COLO668 (cell line): ENCODE measurements at regions not wholly inside any gene's neighbourhood (a gene's known extent, or its start where the extent isn't known, plus 50 kb on each side); places are given as distances from the start of the nearest gene placed in this dataset.

Source experiments
- DNase-seq: peaks from one replicate; lab custom pipeline; 2025; ENCODE audit not compliant: unreplicated experiment; lab: John Stamatoyannopoulos, UW

- DNase-seq, result no peak
Observed at GRCh38 chr15:94177112-94177511, 54.2 kb upstream of the MCTP2 start.

GRCh38 chr15:94175420-94175819, 55.9 kb upstream of the MCTP2 start:
- no peak for DNase-seq

GRCh38 chr15:94174399-94174802, 57.0 kb upstream of the MCTP2 start:
- no peak for DNase-seq

GRCh38 chr15:94168250-94168649, 63.1 kb upstream of the MCTP2 start:
- DNase-seq, result peak; percentile 4

- no peak for DNase-seq
Observed at GRCh38 chr15:94164971-94165370, 66.4 kb upstream of the MCTP2 start.

GRCh38 chr15:94164202-94164807, 67.1 kb upstream of the MCTP2 start:
- peak; percentile 54 for DNase-seq

DNA sequence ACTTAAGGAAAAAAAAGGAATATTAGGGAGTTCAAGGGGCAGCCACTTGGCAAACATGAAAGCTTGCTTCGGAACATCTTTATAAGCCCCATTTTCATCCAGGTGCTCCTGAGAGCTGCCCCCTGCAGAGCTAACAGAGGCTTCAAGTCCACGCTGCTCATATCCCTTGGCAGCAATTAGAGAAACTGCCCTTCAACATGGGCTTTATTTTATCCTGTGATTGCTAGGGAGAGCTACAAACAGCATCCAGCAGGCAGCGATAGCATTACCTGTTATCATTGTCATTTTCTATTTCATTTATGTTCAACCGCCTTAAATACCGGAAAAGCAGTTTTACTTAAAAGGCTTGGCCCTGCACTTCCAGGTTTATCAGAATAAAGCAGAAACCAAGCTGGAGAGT, 68.4 kb upstream of the MCTP2 start:
- DNase-seq, result no peak

DNA sequence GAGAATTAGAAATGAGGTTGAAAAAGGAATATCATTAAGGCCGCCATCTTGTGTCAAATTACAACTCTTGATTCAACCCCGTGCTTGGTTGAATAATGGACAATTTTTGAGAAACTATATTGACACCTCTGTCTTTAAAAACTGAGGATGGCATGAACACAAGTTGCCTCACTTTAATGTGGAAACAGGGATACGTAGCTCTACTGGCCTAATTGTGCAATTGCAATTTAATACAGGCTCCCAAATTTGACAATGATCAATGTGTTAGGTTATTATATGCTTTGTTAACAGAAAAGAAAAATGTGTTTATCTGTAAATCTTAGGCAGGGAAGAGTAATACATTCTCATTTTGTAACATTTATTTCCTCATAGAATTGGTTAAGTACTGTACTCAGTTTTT, 77.1 kb upstream of the MCTP2 start:
- DNase-seq, result no peak

GRCh38 chr15:94145046-94145445, 86.3 kb upstream of the MCTP2 start:
- DNase-seq, result no peak

GRCh38 chr15:94141802-94142201, 89.6 kb upstream of the MCTP2 start:
- no peak for DNase-seq

DNA sequence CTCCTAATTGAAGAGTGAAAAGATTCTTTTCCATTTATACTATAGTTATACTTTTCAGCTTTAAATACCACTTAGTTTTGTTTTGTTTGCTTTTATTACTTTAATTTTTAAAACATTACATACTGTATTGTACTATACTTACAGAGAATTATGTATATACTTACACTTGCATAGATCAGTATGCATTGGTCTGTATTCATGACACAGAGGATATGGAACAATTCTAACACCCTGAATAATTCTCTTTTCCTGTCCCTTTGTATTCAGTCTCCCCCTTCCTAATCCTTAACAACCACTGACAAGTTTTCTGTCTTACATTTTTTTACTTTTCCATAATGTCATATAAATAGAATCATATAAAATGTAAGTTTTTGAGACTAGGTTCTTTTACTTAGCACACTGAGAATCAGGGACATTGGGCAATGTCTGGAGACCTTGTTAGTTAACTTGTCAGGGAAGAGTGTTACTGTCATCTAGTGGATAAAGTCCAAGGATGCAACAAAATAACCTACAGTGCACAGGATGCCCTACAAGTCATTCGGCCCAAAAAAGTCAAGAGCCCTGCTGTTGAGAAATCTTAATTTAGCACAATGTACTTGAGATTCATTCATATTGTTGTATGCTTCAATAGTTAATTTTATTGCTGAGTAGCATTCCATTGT, 95.7 kb upstream of the MCTP2 start:
- no peak for DNase-seq

GRCh38 chr15:94131875-94132274, 99.5 kb upstream of the MCTP2 start:
- no peak for DNase-seq

- DNase-seq, result no peak
Observed at GRCh38 chr15:94130504-94130903, 100.9 kb upstream of the MCTP2 start.

GRCh38 chr15:94127006-94127405, 104.4 kb upstream of the MCTP2 start:
- no peak for DNase-seq

- DNase-seq, result no peak
Observed at GRCh38 chr15:94125698-94126097, 105.7 kb upstream of the MCTP2 start.

- DNase-seq, result no peak
Observed at GRCh38 chr15:94125156-94125555, 106.2 kb upstream of the MCTP2 start.

GRCh38 chr15:94122516-94122915, 108.8 kb upstream of the MCTP2 start:
- no peak for DNase-seq

- peak; percentile 57 for DNase-seq
Observed at GRCh38 chr15:94119923-94120775, 111.2 kb upstream of the MCTP2 start.

- no peak for DNase-seq
Observed at GRCh38 chr15:94119298-94119811, 112.0 kb upstream of the MCTP2 start.

GRCh38 chr15:94110476-94111130, 120.8 kb upstream of the MCTP2 start:
- no peak for DNase-seq

DNA sequence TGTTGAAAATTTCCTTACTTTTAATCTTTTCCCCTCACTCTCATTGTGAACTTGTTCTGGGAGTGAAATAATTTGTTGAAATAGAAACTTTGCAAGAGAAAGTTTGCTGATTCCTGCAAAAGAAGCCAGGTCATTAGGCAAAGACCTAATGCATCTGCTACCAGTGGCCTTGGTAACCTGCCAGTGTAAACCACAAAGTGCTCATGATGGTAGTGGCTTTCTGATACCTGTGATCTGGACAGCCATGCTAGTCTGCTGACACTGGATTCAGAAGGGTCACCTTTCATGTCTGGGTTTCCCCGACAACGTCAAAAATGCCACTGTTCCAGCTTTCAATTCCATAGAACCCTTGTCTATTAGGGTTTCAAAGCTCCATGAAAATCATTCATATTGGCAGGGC, 123.7 kb upstream of the MCTP2 start:
- no peak for DNase-seq
